H1 (cell line): ENCODE measurements at regions not wholly inside any gene's neighbourhood (a gene's known extent, or its start where the extent isn't known, plus 50 kb on each side); places are given as distances from the start of the nearest gene placed in this dataset.

Experiments
- HDAC2 ChIP-seq, 2 experiments: fragments of 300-600 bp in 1 of 2; sonication (generic) in 1 of 2; IDR thresholded peaks; 2 replicates each; pipeline ENCODE4 v1.6.1; 2011 to 2012; ENCODE audit warnings: low read depth in 2 of 2, low read length in 2 of 2, mild to moderate bottlenecking in 2 of 2, moderate library complexity in 2 of 2, borderline replicate concordance in 1 of 2, inconsistent platforms in 1 of 2
- JUND ChIP-seq: IDR thresholded peaks from 2 replicates; pipeline ENCODE4 v1.6.1; 2011; ENCODE audit warnings: mild to moderate bottlenecking, improper control_type of control experiment, low read length
- NRF1 ChIP-seq: IDR thresholded peaks from 2 replicates; pipeline ENCODE4 v1.6.1; 2011; ENCODE audit warnings: mild to moderate bottlenecking, low read depth, low read length, improper control_type of control experiment

GRCh38 chr16:35480988-35481387 lies 2021.6 kb downstream of the TP53TG3F start (continued):
- TF ChIP-seq HDAC2 (IDR thresholded peaks at IDR 0.05; ENCODE audit: borderline replicate concordance in 1 of 2, low read depth in 2 of 2, low read length in 2 of 2), result no peak
- TF ChIP-seq JUND, result no peak
- no peak for TF ChIP-seq NRF1
